ENCODE measurements at regions not wholly inside any gene's neighbourhood (a gene's known extent, or its start where the extent isn't known, plus 50 kb on each side); places are given as distances from the start of the nearest gene placed in this dataset.
A peak's percentile ranks its signal among the peaks of the same experiment; 100 is the strongest.

DNA sequence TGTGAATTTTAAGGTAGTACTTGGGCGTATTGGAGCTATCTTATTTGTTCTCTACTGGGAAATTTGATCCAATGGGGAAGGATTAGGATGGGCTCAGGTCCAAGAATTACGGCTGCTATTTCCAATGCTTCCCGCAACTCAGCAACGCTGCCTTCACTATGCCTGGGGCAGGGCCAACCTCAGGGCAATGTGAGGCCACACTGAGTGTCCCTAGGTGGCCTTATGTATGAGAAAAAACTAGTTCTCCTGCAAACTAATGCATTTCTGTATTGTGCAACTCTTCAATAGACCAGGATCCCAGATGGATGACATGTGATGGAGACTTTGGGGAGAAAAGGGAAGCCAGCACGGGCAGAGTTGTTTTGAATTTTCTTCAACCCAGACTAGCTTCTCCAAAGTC lies 168.1 kb downstream of the DUSP10 start:
- TF ChIP-seq GATA2 (IDR thresholded peaks at IDR 0.05; ENCODE audit: low read depth, low read length) (no peak), GATA3 (IDR thresholded peaks at IDR 0.05; ENCODE audit: low read depth, low read length) (no peak)

DNA sequence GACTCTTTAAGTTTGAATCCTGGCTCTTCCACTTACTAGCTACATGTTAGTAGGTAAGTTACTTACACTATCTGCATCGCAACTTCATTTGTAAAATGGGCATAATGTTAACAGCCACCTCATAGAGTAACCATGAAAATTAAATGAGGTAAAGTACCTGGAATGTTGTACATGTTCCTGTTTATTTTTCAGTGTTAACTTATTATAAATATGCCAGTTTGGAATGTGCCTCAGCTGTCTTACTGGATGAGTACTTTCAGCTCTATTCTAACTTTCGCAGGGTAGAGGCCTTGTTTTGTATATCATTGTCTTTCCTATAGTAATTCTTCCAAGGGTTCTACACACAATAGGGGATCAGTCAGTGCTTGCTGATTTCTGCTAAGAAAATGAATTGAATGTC lies 167.4 kb downstream of the DUSP10 start:
- no peak for TF ChIP-seq GATA2 (IDR thresholded peaks at IDR 0.05; ENCODE audit: low read depth, low read length)
- TF ChIP-seq GATA3 (IDR thresholded peaks at IDR 0.05; ENCODE audit: low read depth, low read length), result no peak

DNA sequence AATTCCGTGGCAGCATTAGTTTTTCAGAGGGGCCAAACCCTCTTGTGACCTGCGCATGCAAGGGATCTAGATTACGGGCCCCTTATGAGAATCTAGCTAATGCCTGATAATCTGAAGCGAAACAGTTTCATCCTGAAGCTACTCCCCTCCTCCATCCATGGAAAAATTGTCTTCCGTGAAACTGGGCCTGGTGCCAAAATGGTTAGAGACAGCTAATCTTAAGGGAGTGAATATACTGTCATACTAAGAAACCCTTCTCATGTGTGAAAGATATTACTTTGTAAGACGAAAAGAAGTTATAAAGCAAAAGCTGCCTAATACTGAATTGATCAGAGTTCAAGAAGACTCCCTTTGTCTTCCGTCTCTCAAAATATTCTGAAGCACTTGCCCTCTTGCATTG lies 166.3 kb downstream of the DUSP10 start:
- no peak for TF ChIP-seq GATA2 (IDR thresholded peaks at IDR 0.05; ENCODE audit: low read depth, low read length)

DNA sequence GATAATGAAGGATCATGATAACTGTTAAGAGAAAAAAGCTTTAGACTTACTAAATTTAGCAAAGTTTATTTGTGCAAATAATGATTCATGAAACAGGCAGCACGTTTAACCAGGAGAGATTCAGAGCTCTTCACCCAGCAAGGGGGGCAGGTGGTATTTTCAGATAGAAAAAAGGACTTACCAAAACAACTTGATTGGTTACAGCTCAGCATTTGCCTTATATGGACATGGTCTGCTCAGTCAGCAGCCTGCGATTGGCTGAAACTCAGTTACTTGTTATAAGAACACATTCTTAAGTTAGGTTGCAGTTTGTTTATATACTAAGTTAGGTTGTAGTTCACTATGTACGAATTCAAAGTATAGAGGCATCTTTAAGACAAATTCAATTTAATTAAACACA lies 165.6 kb downstream of the DUSP10 start:
- TF ChIP-seq GATA2 (IDR thresholded peaks at IDR 0.05; ENCODE audit: low read depth, low read length), result no peak
- no peak for TF ChIP-seq GATA3 (IDR thresholded peaks at IDR 0.05; ENCODE audit: low read depth, low read length)

DNA sequence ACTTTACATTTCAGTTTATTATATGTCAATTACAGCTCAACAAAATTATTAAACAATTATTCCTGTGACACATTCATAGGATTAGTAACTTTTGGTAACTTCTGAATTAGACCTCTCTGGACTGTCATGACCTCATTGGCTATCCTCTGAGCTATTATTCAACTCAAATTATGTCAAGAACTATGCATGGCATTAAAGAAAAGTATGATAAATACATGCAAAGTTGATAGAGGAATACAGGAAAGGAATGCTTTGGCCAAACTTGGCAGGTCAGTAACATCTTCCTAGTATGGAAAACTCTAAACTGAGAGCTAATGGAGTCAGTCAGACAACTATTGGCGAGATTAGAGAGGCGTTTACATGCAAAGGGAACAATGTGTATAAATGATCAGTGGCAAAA lies 158.4 kb downstream of the DUSP10 start:
- TF ChIP-seq GATA2 (IDR thresholded peaks at IDR 0.05; ENCODE audit: low read depth, low read length), result no peak
- no peak for TF ChIP-seq GATA3 (IDR thresholded peaks at IDR 0.05; ENCODE audit: low read depth, low read length)

GRCh38 chr1:221594576-221594975 lies 147.3 kb downstream of the DUSP10 start:
- TF ChIP-seq GATA3 (IDR thresholded peaks at IDR 0.05; ENCODE audit: low read depth, low read length), result no peak
- no peak for TF ChIP-seq GATA2 (IDR thresholded peaks at IDR 0.05; ENCODE audit: low read depth, low read length)

GRCh38 chr1:221598122-221598521 lies 143.8 kb downstream of the DUSP10 start:
- no peak for TF ChIP-seq GATA3 (IDR thresholded peaks at IDR 0.05; ENCODE audit: low read depth, low read length)
- TF ChIP-seq GATA2 (IDR thresholded peaks at IDR 0.05; ENCODE audit: low read depth, low read length), result no peak

DNA sequence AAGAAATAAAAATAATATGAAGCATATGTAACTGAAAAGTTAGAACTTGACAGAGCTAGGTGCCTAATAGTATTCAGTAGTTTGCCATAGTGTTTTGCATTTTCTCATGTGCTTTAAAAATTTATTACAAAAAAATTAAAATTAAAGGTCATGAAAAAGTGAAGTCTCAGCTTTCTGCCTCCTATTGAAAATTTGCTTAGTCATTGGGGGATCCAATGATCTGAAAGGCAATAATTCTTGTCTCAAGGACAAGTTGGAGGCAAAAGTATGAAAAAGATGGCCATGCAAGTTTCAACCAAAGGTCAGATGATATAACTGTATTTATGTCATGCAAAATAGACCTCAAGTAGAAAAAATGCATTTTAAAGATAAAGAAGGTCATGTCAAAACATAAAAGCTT lies 140.7 kb downstream of the DUSP10 start:
- TF ChIP-seq GATA3 (IDR thresholded peaks at IDR 0.05; ENCODE audit: low read depth, low read length), result no peak

- TF ChIP-seq GATA2 (IDR thresholded peaks at IDR 0.05; ENCODE audit: low read depth, low read length) (no peak), GATA3 (IDR thresholded peaks at IDR 0.05; ENCODE audit: low read depth, low read length) (no peak)
Observed at GRCh38 chr1:221602830-221603229, 139.1 kb downstream of the DUSP10 start.

- TF ChIP-seq GATA2 (IDR thresholded peaks at IDR 0.05; ENCODE audit: low read depth, low read length) (no peak), GATA3 (IDR thresholded peaks at IDR 0.05; ENCODE audit: low read depth, low read length) (no peak)
Observed at GRCh38 chr1:221604948-221605347, 136.9 kb downstream of the DUSP10 start.

GRCh38 chr1:221605569-221605968 lies 136.3 kb downstream of the DUSP10 start:
- TF ChIP-seq GATA3 (IDR thresholded peaks at IDR 0.05; ENCODE audit: low read depth, low read length), result no peak

GRCh38 chr1:221606256-221606655 lies 135.6 kb downstream of the DUSP10 start:
- no peak for TF ChIP-seq GATA2 (IDR thresholded peaks at IDR 0.05; ENCODE audit: low read depth, low read length)

DNA sequence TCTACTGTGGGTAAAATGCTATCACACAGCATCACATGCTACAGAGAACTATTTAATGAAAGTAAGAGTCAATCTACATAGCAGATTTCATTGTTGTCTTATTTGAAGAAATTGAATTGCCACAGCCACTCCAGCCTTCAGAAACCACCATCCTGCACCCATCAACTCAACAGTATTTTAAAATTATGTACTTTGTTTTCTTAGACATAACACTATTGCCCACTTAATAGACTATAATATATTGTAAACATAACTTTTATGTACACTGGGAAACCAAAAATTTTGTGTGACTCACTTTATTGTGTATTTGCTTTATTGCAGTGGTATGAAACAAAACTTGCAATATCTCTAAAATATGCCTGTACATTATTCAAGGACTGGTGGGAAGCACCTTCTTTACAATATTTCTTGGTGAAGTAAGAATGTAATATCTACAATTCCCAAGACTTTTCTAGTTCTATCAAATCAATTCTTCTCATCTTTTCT lies 133.0 kb downstream of the DUSP10 start:
- TF ChIP-seq GATA3 (IDR thresholded peaks at IDR 0.05; ENCODE audit: low read depth, low read length) (no peak), GATA2 (IDR thresholded peaks at IDR 0.05; ENCODE audit: low read depth, low read length) (no peak)

- TF ChIP-seq GATA3 (IDR thresholded peaks at IDR 0.05; ENCODE audit: low read depth, low read length) (no peak), GATA2 (IDR thresholded peaks at IDR 0.05; ENCODE audit: low read depth, low read length) (no peak)
Observed at GRCh38 chr1:221611656-221612046, 130.2 kb downstream of the DUSP10 start.

DNA sequence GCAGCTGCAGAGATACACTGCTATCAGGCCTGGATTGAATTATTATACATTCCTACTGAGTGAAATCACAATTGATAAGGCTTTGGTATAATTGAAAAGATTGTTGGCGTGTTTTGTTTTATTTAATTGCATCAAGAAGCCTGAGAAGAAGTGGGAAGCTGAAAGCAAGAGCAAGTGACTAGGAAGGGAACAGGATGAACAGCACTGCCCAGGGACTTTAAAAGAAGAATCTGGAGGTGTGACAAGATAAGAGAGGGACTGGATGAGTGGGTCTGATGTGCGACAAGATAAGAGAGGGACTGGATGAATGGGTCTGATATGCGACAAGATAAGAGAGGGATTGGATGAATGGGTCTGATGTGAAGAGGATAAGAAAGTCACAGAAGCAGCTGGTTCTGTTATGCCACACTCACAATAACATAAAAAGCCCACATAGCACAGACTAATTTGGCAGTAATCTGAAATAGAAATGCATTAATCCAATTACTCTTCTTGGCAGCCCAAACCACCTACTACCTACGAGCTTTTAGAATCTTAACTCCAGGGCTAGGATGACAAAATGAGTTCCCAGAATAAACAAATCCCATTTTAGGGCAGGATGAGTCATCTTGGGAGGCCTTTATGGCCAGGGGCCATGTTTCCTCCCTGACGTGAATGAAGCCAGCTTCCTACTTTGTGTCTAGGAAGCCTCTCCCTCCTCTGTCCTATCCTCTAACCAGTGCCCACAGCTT lies 129.7 kb downstream of the DUSP10 start:
- peak; percentile 100 for TF ChIP-seq GATA3 (IDR thresholded peaks at IDR 0.05; ENCODE audit: low read depth, low read length)
- peak; percentile 100 for TF ChIP-seq GATA2 (IDR thresholded peaks at IDR 0.05; ENCODE audit: low read depth, low read length)

Measured in SH-SY5Y (cell line).